ENCODE measurements at regions not wholly inside any gene's neighbourhood (a gene's known extent, or its start where the extent isn't known, plus 50 kb on each side); places are given as distances from the start of the nearest gene placed in this dataset.

GRCh38 chr21:41111681-41112080, 56.3 kb upstream of the BACE2 start:
- no TSS peak for BruUV-seq (replicated peaks)
- intact Hi-C loops (cut with micrococcal nuclease; ENCODE audit: unreplicated experiment), result no loop called here

GRCh38 chr21:41112740-41113692, 54.9 kb upstream of the BACE2 start:
- Histone ChIP-seq H3K4me2 (ENCODE audit: low read length) (peak overlapping the region; percentile 43), H3K9me2 (ENCODE audit: insufficient read depth, low read length) (no peaks in the 10 kb centered on the region), H4K20me1 (ENCODE audit: insufficient read depth, low read length) (no peaks in the 10 kb centered on the region), H3K36me3 (ENCODE audit: insufficient read depth, low read length) (no peaks in the 10 kb centered on the region), H3K4me3 (ENCODE audit: low read depth, low read length, poor library complexity, severe bottlenecking) (no peak overlapping the region), H3K79me2 (ENCODE audit: insufficient read depth, low read depth, low read length) (no peaks in the 10 kb centered on the region), H3K27ac (ENCODE audit: low read depth, low read length, poor library complexity, severe bottlenecking) (no peak overlapping the region), H3K9me3 (ENCODE audit: low read length) (no peaks in the 10 kb centered on the region), H2AFZ (ENCODE audit: low read length) (peak overlapping the region; percentile 35), H3K4me1 (ENCODE audit: insufficient read depth, low read length, poor library complexity, severe bottlenecking) (no peaks in the 10 kb centered on the region)
- TF ChIP-seq CTCF (conservative IDR thresholded peaks at IDR 0.05; ENCODE audit: low read length) (no peak), EZH2phosphoT487 (IDR thresholded peaks at IDR 0.05; ENCODE audit: borderline replicate concordance, low read depth, low read length) (no peak)
- no TSS peak for BruUV-seq (replicated peaks)
- intact Hi-C loops (cut with micrococcal nuclease; ENCODE audit: unreplicated experiment), result no loop called here
- CTCF ChIA-PET (ENCODE audit: unreplicated experiment), result no interaction called here
- DNase-seq (ENCODE audit: low spot score), result peak; percentile 3
- POLR2A ChIA-PET, result no interaction called here

More at GRCh38 chr21:41111681-41112080, 56.3 kb upstream of the BACE2 start:
- Histone ChIP-seq H3K4me3 (ENCODE audit: low read depth, low read length, poor library complexity, severe bottlenecking) (no peak overlapping the region), H3K4me1 (ENCODE audit: insufficient read depth, low read length, poor library complexity, severe bottlenecking) (no peaks in the 10 kb centered on the region), H3K36me3 (ENCODE audit: insufficient read depth, low read length) (no peaks in the 10 kb centered on the region), H3K9me2 (ENCODE audit: insufficient read depth, low read length) (no peaks in the 10 kb centered on the region), H3K9me3 (ENCODE audit: low read length) (no peaks in the 10 kb centered on the region), H3K4me2 (ENCODE audit: low read length) (no peak overlapping the region), H3K27ac (ENCODE audit: low read depth, low read length, poor library complexity, severe bottlenecking) (no peak overlapping the region), H4K20me1 (ENCODE audit: insufficient read depth, low read length) (no peaks in the 10 kb centered on the region), H3K79me2 (ENCODE audit: insufficient read depth, low read depth, low read length) (no peaks in the 10 kb centered on the region), H2AFZ (ENCODE audit: low read length) (no peak overlapping the region)
- ChIA-PET POLR2A (interaction anchor here (0.5 kb wide), 1 partner anchor 405 kb away, joined by 3 read pairs; no protein-coding TSS in a partner anchor), CTCF (ENCODE audit: unreplicated experiment) (no interaction called here)
- no peak for DNase-seq (ENCODE audit: low spot score)
- TF ChIP-seq EZH2phosphoT487 (IDR thresholded peaks at IDR 0.05; ENCODE audit: borderline replicate concordance, low read depth, low read length) (no peak), CTCF (conservative IDR thresholded peaks at IDR 0.05; ENCODE audit: low read length) (no peak)

- Histone ChIP-seq H3K79me2 (ENCODE audit: insufficient read depth, low read depth, low read length) (no peaks in the 10 kb centered on the region), H3K4me1 (ENCODE audit: insufficient read depth, low read length, poor library complexity, severe bottlenecking) (no peaks in the 10 kb centered on the region), H3K9me2 (ENCODE audit: insufficient read depth, low read length) (no peaks in the 10 kb centered on the region), H3K36me3 (ENCODE audit: insufficient read depth, low read length) (no peaks in the 10 kb centered on the region), H3K27ac (ENCODE audit: low read depth, low read length, poor library complexity, severe bottlenecking) (no peak overlapping the region), H3K4me3 (ENCODE audit: low read depth, low read length, poor library complexity, severe bottlenecking) (no peak overlapping the region), H2AFZ (ENCODE audit: low read length) (no peak overlapping the region), H3K9me3 (ENCODE audit: low read length) (no peaks in the 10 kb centered on the region), H3K4me2 (ENCODE audit: low read length) (no peak overlapping the region), H4K20me1 (ENCODE audit: insufficient read depth, low read length) (no peaks in the 10 kb centered on the region)
- BruUV-seq (replicated peaks), result no TSS peak
- ChIA-PET CTCF (ENCODE audit: unreplicated experiment) (no interaction called here), POLR2A (interaction anchor here (0.6 kb wide), 1 partner anchor 189 kb away, joined by 3 read pairs; no protein-coding TSS in a partner anchor)
- DNase-seq (ENCODE audit: low spot score), result no peak
- TF ChIP-seq EZH2phosphoT487 (IDR thresholded peaks at IDR 0.05; ENCODE audit: borderline replicate concordance, low read depth, low read length) (no peak), CTCF (conservative IDR thresholded peaks at IDR 0.05; ENCODE audit: low read length) (no peak)
- intact Hi-C loops (cut with micrococcal nuclease; ENCODE audit: unreplicated experiment), result no loop called here
Measured at GRCh38 chr21:41115851-41116250, 52.1 kb upstream of the BACE2 start.
